ENCODE measurements at regions not wholly inside any gene's neighbourhood (a gene's known extent, or its start where the extent isn't known, plus 50 kb on each side); places are given as distances from the start of the nearest gene placed in this dataset.

- no peaks in the 10 kb centered on the region for H3K9me3 ChIP-seq (ENCODE audit: low read length)
- no peaks in the 10 kb centered on the region for H3K36me3 ChIP-seq (ENCODE audit: insufficient read depth, low read length)
- no peak for DNase-seq (ENCODE audit: low spot score)
- H3K79me2 ChIP-seq (ENCODE audit: insufficient read depth, low read depth, low read length), result no peaks in the 10 kb centered on the region
- H3K4me1 ChIP-seq (ENCODE audit: insufficient read depth, low read length, poor library complexity, severe bottlenecking), result no peaks in the 10 kb centered on the region
- no peak overlapping the region for H3K4me3 ChIP-seq (ENCODE audit: low read depth, low read length, poor library complexity, severe bottlenecking)
- no peak overlapping the region for H3K27ac ChIP-seq (ENCODE audit: low read depth, low read length, poor library complexity, severe bottlenecking)
- no peak overlapping the region for H3K4me2 ChIP-seq (ENCODE audit: low read length)
- CTCF ChIA-PET (ENCODE audit: unreplicated experiment), result no interaction called here
- no peaks in the 10 kb centered on the region for H3K9me2 ChIP-seq (ENCODE audit: insufficient read depth, low read length)
- H4K20me1 ChIP-seq (ENCODE audit: insufficient read depth, low read length), result no peaks in the 10 kb centered on the region
- intact Hi-C loops (cut with micrococcal nuclease; ENCODE audit: unreplicated experiment), result no loop called here
- no peak for TF ChIP-seq CTCF (conservative IDR thresholded peaks at IDR 0.05; ENCODE audit: low read length)
- no peak for TF ChIP-seq EZH2phosphoT487 (IDR thresholded peaks at IDR 0.05; ENCODE audit: borderline replicate concordance, low read depth, low read length)
- POLR2A ChIA-PET, result no interaction called here
- BruUV-seq (replicated peaks), result no TSS peak
- H2AFZ ChIP-seq (ENCODE audit: low read length), result no peak overlapping the region
Measured at GRCh38 chr7:84729284-84729683, 457.6 kb downstream of the SEMA3D start.

GRCh38 chr7:84722734-84723133 is 464.1 kb downstream of the SEMA3D start:
- POLR2A ChIA-PET, result interaction anchor here (0.7 kb wide), 1 partner anchor 123 kb away, joined by 3 read pairs; no protein-coding TSS in a partner anchor
- H3K36me3 ChIP-seq (ENCODE audit: insufficient read depth, low read length), result no peaks in the 10 kb centered on the region
- no peak overlapping the region for H3K4me2 ChIP-seq (ENCODE audit: low read length)
- no peaks in the 10 kb centered on the region for H4K20me1 ChIP-seq (ENCODE audit: insufficient read depth, low read length)
- intact Hi-C loops (cut with micrococcal nuclease; ENCODE audit: unreplicated experiment), result no loop called here
- no peaks in the 10 kb centered on the region for H3K4me1 ChIP-seq (ENCODE audit: insufficient read depth, low read length, poor library complexity, severe bottlenecking)
- H3K4me3 ChIP-seq (ENCODE audit: low read depth, low read length, poor library complexity, severe bottlenecking), result no peak overlapping the region
- H3K79me2 ChIP-seq (ENCODE audit: insufficient read depth, low read depth, low read length), result no peaks in the 10 kb centered on the region
- H3K9me2 ChIP-seq (ENCODE audit: insufficient read depth, low read length), result no peaks in the 10 kb centered on the region
- no peak overlapping the region for H3K27ac ChIP-seq (ENCODE audit: low read depth, low read length, poor library complexity, severe bottlenecking)
- BruUV-seq (replicated peaks), result no TSS peak
- no peak for TF ChIP-seq EZH2phosphoT487 (IDR thresholded peaks at IDR 0.05; ENCODE audit: borderline replicate concordance, low read depth, low read length)
- no peak for TF ChIP-seq CTCF (conservative IDR thresholded peaks at IDR 0.05; ENCODE audit: low read length)
- H3K9me3 ChIP-seq (ENCODE audit: low read length), result no peaks in the 10 kb centered on the region
- CTCF ChIA-PET (ENCODE audit: unreplicated experiment), result no interaction called here
- H2AFZ ChIP-seq (ENCODE audit: low read length), result no peak overlapping the region
- DNase-seq (ENCODE audit: low spot score), result no peak

DNA sequence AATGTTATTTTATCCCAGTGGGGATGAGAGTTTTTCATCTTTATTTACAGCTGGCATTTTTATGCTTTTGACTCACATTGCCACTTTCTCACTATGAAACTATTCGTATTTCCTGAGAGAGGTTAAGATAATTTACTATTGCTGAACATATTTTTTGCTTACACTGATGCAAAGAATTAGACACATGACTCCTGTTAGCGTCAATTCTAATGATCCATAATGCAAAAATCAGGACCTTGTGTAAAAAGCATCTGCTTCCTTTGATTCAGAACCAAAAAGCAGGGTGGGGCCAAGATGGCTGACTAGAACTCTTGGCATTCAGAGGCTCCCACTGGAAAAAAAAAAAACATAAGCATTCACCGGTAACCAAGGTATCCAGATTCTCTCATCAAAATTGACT is 464.8 kb downstream of the SEMA3D start:
- CTCF ChIA-PET (ENCODE audit: unreplicated experiment), result no interaction called here
- H3K36me3 ChIP-seq (ENCODE audit: insufficient read depth, low read length), result no peaks in the 10 kb centered on the region
- no peaks in the 10 kb centered on the region for H3K9me3 ChIP-seq (ENCODE audit: low read length)
- BruUV-seq (replicated peaks), result no TSS peak
- H4K20me1 ChIP-seq (ENCODE audit: insufficient read depth, low read length), result no peaks in the 10 kb centered on the region
- H3K79me2 ChIP-seq (ENCODE audit: insufficient read depth, low read depth, low read length), result no peaks in the 10 kb centered on the region
- no peak overlapping the region for H3K4me3 ChIP-seq (ENCODE audit: low read depth, low read length, poor library complexity, severe bottlenecking)
- DNase-seq (ENCODE audit: low spot score), result no peak
- no peaks in the 10 kb centered on the region for H3K4me1 ChIP-seq (ENCODE audit: insufficient read depth, low read length, poor library complexity, severe bottlenecking)
- intact Hi-C loops (cut with micrococcal nuclease; ENCODE audit: unreplicated experiment), result no loop called here
- no peak overlapping the region for H2AFZ ChIP-seq (ENCODE audit: low read length)
- TF ChIP-seq CTCF (conservative IDR thresholded peaks at IDR 0.05; ENCODE audit: low read length) (no peak), EZH2phosphoT487 (IDR thresholded peaks at IDR 0.05; ENCODE audit: borderline replicate concordance, low read depth, low read length) (no peak)
- H3K27ac ChIP-seq (ENCODE audit: low read depth, low read length, poor library complexity, severe bottlenecking), result no peak overlapping the region
- POLR2A ChIA-PET, result no interaction called here
- H3K9me2 ChIP-seq (ENCODE audit: insufficient read depth, low read length), result no peaks in the 10 kb centered on the region
- H3K4me2 ChIP-seq (ENCODE audit: low read length), result no peak overlapping the region
